HFF-Myc (cell line): ENCODE measurements at regions not wholly inside any gene's neighbourhood (a gene's known extent, or its start where the extent isn't known, plus 50 kb on each side); places are given as distances from the start of the nearest gene placed in this dataset.
A peak's percentile ranks its signal among the peaks of the same experiment; 100 is the strongest.
"Not testable (repeated sequence)": the region's sequence is repeated elsewhere in the genome, so short reads cannot be mapped to it uniquely, and the experiment has no call there.

Source experiments
- DNase-seq: peaks from one replicate; pipeline ENCODE4 v3.0.0-alpha.2; 2011; ENCODE audit warnings: low read depth; ENCODE audit errors: extremely low read depth
- H3K4me3 ChIP-seq: replicated peaks from 2 replicates; pipeline ENCODE4 v1.5.1; 2011; ENCODE audit warnings: low read depth, mild to moderate bottlenecking, control low read depth, low read length
- TF ChIP-seq, protein P1 (sequence below): IDR thresholded peaks from 2 replicates; pipeline ENCODE4 v1.5.1; 2012; ENCODE audit warnings: mild to moderate bottlenecking, low read depth, low read length, control low read depth; ENCODE audit errors: missing control alignments

DNA sequence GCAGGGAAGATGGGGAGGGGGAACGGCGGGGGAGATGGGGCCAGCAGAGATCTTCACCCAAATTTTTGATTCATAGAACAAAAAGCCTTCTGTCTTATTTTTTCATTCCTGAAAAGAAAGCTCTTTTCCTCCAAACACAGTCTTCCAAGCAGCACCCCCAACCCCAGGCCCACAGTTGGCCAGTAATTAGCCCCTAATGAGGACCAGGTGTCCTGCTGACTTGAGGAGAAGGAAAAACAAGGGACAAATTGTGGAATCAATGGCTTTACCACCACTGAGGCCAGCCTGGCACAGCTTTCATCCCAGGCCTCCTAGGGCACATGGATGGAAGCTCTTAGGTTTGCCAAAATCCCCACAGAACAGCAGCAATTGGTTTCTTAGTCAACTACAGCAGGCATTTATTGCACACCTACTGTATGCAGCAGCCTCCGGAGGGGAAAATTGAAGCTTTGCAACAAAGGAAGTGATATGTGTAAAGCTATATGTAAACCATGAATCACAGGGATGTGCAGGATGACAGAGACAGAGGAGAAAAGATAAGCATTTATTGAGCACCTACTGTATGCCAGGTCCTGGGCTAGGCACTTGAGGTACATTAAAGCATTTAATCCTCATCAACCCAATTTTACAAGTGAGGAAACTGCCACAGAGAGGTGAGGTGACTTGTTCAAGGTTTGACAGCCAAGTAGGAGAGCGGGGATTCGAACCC, 199.5 kb downstream of the TBC1D2B start:
- TF ChIP-seq, protein P1, sequence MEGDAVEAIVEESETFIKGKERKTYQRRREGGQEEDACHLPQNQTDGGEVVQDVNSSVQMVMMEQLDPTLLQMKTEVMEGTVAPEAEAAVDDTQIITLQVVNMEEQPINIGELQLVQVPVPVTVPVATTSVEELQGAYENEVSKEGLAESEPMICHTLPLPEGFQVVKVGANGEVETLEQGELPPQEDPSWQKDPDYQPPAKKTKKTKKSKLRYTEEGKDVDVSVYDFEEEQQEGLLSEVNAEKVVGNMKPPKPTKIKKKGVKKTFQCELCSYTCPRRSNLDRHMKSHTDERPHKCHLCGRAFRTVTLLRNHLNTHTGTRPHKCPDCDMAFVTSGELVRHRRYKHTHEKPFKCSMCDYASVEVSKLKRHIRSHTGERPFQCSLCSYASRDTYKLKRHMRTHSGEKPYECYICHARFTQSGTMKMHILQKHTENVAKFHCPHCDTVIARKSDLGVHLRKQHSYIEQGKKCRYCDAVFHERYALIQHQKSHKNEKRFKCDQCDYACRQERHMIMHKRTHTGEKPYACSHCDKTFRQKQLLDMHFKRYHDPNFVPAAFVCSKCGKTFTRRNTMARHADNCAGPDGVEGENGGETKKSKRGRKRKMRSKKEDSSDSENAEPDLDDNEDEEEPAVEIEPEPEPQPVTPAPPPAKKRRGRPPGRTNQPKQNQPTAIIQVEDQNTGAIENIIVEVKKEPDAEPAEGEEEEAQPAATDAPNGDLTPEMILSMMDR = no peak
- DNase-seq = no peak
- no peak overlapping the region for H3K4me3 ChIP-seq

DNA sequence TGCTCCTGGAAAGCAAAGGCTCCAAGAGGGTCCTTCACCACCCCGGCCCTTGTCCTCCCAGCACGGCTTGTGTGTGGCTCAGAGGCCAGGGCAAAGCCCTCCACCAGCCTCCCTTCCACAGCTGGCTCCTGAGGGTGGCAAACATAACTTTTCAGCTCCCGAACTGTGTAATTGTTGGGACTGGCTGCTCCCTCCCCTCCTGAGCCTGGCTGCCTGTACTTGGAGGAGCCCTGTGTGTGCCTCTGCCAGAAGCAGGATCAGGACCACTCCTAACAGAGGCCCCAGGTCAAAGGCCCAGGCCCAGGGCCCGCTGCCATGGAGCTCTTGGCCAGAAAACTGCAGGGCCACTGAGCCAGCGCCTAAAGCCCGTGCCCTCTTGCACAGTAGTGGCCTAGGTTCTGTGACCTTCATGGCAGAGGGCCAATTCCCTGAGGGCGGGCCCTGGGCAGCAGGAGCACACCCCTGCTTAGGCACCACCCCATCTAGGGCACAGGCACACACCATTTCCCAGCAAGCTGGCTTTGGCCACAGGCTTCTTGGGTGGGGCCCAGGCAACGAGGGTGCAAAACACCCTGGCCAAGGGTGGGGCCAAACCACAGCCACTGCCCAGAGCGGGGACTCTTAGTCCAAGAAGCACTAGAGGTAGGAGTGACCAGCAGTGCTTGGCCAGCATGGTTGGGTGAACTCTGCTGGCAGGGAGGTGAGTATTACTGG, 201.2 kb downstream of the TBC1D2B start:
- not testable (repeated sequence) for DNase-seq

DNA sequence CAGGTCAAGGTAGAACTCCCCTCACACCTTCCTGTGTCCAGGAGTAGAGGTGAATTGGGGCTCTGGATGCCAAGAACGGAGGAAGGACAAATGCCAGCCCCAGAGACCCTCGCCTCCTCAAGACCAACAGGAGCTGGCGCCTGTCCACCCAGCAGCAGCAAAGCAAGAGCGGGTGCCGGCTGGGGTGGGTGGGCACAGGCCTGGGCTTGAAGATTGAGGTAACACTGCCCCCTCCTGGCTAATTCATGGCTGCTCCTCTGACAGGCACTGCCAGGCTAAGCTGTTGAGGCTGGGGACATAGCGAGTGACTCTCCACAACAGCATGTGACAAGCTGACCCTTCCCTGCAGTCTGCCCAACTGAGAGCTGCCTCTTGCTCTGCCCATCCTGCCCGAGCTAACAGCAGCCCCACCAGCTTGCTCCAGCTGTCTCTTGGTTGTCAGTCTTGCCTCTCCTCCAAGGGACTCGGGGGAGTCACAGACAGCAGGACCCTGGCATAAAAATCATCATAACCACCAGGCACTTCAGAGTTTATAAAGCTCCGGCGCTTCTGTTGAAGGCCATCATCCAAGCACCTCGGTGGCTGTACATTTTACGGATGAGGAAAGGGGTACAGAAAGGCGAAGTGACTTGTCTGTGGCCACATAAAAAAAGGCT, 202.3 kb downstream of the TBC1D2B start:
- not testable (repeated sequence) for H3K4me3 ChIP-seq, DNase-seq
- TF ChIP-seq, protein P1 = peak; percentile 60

More for the DNA sequence above, 201.2 kb downstream of the TBC1D2B start:
- not testable (repeated sequence) for H3K4me3 ChIP-seq

DNA sequence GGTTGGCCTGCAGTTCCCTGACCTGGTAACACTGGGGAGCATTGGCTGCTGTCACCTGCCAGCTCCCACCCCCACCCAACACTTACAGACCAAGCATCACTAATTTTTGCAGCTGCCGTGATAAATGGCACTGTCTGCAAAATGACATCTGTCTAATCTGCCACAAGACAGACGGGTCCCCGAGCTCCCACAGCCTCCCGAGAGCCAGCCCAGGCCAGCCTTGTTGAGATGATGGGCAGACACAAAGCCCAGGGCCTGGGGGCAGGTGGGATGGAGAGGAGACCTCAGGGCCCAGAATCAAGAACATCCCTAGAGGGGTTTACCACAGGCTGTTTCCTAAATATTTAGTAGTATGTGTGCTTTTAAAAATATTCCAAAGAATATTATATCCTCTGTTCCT, 203.4 kb downstream of the TBC1D2B start:
- no peak overlapping the region for H3K4me3 ChIP-seq
- no peak for DNase-seq
- TF ChIP-seq, protein P1 = no peak

- not testable (repeated sequence) for H3K4me3 ChIP-seq, DNase-seq
These were observed 204.7 kb downstream of the TBC1D2B start for GRCh38 chr15:77872521-77873425.

DNA sequence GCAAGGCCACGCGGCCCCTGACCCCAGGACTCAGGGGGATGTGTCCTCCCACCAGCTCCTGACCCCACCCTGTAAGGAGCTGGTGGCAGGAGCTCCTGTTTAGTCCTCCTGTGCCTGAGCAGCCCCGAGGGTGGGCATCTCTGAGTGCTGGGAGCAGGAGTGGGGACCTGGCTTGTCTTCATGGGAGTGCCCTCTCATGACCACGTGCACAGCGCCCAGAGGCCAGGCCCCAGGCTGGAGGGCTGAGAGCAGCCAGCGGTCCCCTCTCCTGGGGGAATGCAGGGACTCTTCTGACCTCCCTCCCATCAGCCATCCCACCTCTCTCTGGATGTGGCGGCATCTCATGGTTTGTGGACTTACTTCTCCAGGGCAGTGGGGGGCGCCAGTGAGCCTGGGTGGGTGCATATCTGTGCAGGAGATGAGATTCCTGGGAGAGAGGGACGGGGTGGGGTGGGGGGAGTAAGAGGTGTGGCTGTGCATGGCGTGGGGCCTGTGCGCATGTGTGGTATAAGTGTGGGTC, 205.6 kb downstream of the TBC1D2B start:
- no peak overlapping the region for H3K4me3 ChIP-seq
- TF ChIP-seq, protein P1 = peak; percentile 12
- no peak for DNase-seq
